ENCODE measurements at regions not wholly inside any gene's neighbourhood (a gene's known extent, or its start where the extent isn't known, plus 50 kb on each side); places are given as distances from the start of the nearest gene placed in this dataset.
A peak's percentile ranks its signal among the peaks of the same experiment; 100 is the strongest.

DNA sequence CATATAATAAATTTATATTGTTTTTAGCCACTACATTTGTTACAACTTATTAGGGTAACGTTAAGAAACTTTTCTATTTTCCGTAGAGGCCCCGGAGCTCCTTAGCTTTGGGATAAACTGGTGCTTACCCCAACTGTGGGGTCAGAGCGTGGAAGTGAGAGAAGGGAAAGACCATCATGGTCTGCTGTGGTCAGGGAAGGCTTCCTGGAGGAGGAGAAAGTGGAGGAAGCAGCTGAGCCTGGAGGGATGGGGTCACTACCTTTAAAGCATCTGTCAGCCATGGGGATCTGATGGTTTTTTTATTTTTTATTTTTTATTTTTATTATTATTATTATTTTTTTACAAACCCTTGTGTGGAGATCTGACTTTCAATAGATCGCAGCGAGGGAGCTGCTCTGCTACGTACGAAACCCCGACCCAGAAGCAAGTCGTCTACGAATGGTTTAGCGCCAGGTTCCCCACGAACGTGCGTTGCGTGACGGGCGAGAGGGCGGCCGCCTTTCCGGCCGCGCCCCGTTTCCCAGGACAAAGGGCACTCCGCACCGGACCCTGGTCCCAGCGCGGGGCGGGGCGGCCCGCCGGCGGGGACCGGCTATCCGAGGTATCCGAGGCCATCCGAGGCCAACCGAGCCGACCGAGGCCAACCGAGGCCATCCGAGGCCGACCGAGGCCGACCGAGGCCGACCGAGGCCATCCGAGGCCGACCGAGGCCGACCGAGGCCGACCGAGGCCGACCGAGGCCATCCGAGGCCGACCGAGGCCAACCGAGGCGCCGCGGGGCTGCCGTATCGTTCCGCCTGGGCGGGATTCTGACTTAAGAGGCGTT lies 1101.2 kb upstream of the TMEM132C start:
- Histone ChIP-seq H4K5ac (ENCODE audit: insufficient read length, low read depth, low read length) (peak overlapping the region; percentile 71), H4K91ac (replicated peaks; ENCODE audit: insufficient read length, low read length) (peak overlapping the region; percentile 96), H2BK20ac (ENCODE audit: low read length) (no peak overlapping the region), H2BK5ac (ENCODE audit: low read depth, low read length) (no peak overlapping the region; the same call in 1 of the 2 replicates), H2BK15ac (ENCODE audit: low read length) (no peak overlapping the region), H3K27me3 (replicated peaks in 1 of 4; ENCODE audit: control insufficient read depth in 3 of 4, extremely low read depth in 1 of 4, insufficient read depth in 3 of 4, low read length in 3 of 4) (no peaks in the 10 kb centered on the region), H3K79me1 (ENCODE audit: low read depth, low read length) (no peaks in the 10 kb centered on the region), H2BK120ac (replicated peaks; ENCODE audit: low read depth, low read length) (no peak overlapping the region), H3K4me2 (ENCODE audit: insufficient read depth in 1 of 2, low read depth in 2 of 2, low read length in 2 of 2) (peak overlapping the region; percentile 68 to 85), H3K36me3 (ENCODE audit: control insufficient read depth in 2 of 4, insufficient read depth in 4 of 4, low read length in 3 of 4) (no peaks in the 10 kb centered on the region), H3K4me1 (replicated peaks in 1 of 4; ENCODE audit: control insufficient read depth in 3 of 4, insufficient read depth in 4 of 4, low read length in 3 of 4) (no peaks in the 10 kb centered on the region; a peak in 2 of 7 replicates), H3K23ac (ENCODE audit: insufficient read length) (no peak overlapping the region), H4K8ac (ENCODE audit: extremely low read depth, insufficient read depth, low read length) (peak overlapping the region; percentile 86; the same call in 1 of the 2 replicates), H3K14ac (ENCODE audit: insufficient read length) (no peak overlapping the region), H3K9ac (replicated peaks in 1 of 4; ENCODE audit: extremely low read depth in 1 of 4, low read depth in 3 of 4, low read length in 3 of 4) (peak overlapping the region in 3 of 4 experiments; percentile 34 to 89 (median 55); a peak in 5 of 7 replicates), H2AK5ac (ENCODE audit: low read depth, low read length) (peak overlapping the region; percentile 82; the same call in 1 of the 2 replicates), H3K18ac (ENCODE audit: extremely low read depth, low read length) (peak overlapping the region; percentile 78), H3K23me2 (ENCODE audit: low read depth, low read length) (no peaks in the 10 kb centered on the region), H3K4ac (replicated peaks; ENCODE audit: insufficient read length, low read depth, low read length) (no peak overlapping the region), H3K79me2 (ENCODE audit: control insufficient read depth in 1 of 2, insufficient read depth in 2 of 2, low read length in 2 of 2) (no peaks in the 10 kb centered on the region), H3K4me3 (ENCODE audit: extremely low read depth in 1 of 4, insufficient read depth in 2 of 4, low read depth in 3 of 4, low read length in 4 of 4) (peak overlapping the region; percentile 29 to 51 (median 31); a peak in 6 of 8 replicates), H3K56ac (replicated peaks; ENCODE audit: insufficient read length, low read depth, low read length) (no peak overlapping the region), H4K20me1 (replicated peaks in 1 of 2; ENCODE audit: control insufficient read depth in 1 of 2, insufficient read depth in 2 of 2, low read length in 2 of 2) (no peaks in the 10 kb centered on the region), H2BK12ac (ENCODE audit: low read depth, low read length) (peak overlapping the region; percentile 90; the same call in 1 of the 2 replicates), H3K27ac (ENCODE audit: low read depth, low read length) (no peak overlapping the region), H2AFZ (ENCODE audit: low read length) (peak overlapping the region; percentile 93; the same call in 1 of the 2 replicates), H3K9me3 (ENCODE audit: insufficient read depth in 2 of 2, low read depth in 1 of 2, low read length in 1 of 2) (0 out of 4 replicates have a peak, but pooled peaks cover 0 to 2% of the 10 kb centered on the region in 2 experiments)
- CTCF ChIA-PET (ENCODE audit: partially characterized antibody) = interaction anchor here (0.5 to 2.0 kb wide), 3 partner anchors 44 to 471 kb away, joined by 3 to 6 read pairs (median 4); no protein-coding TSS in a partner anchor
- FAIRE-seq (no peak), DNase-seq (ENCODE audit: low read depth in 1 of 2, low spot score in 2 of 2) (peak; percentile 62 to 88)
- POLR2A ChIA-PET (ENCODE audit: partially characterized antibody) = interaction anchor here (0.6 to 0.7 kb wide), 3 partner anchors 15 to 793 kb away, joined by 3 to 4 read pairs (median 3); no protein-coding TSS in a partner anchor
- WGBS, 2 experiments (ENCODE audit: extremely low coverage in 1 of 2, insufficient coverage in 1 of 2, insufficient read length in 1 of 2, insufficient replicate concordance in 2 of 2, low coverage in 1 of 2, low lambda C conversion rate in 2 of 2, missing lambda C conversion rate in 1 of 2) = 9% methylated on average over 48 of the region's 69 CpGs; no CpG with 5 or more reads in 1 of the 2 experiments
- TF ChIP-seq HDAC2 (IDR thresholded peaks at IDR 0.05; ENCODE audit: borderline replicate concordance in 1 of 2, low read depth in 2 of 2, low read length in 2 of 2) (no peak), CBX5 (IDR thresholded peaks at IDR 0.05; ENCODE audit: low read depth, low read length) (no peak), TBP (IDR thresholded peaks at IDR 0.05; ENCODE audit: low read depth, low read length) (no peak), TEAD4 (IDR thresholded peaks at IDR 0.05; ENCODE audit: low read depth, low read length) (no peak), GABPA (IDR thresholded peaks at IDR 0.05; ENCODE audit: borderline replicate concordance, insufficient read depth, low read length) (no peak), ATF2 (IDR thresholded peaks at IDR 0.05; ENCODE audit: low read length) (no peak), RFX5 (IDR thresholded peaks at IDR 0.05; ENCODE audit: borderline replicate concordance, low read depth, low read length) (no peak), HDAC6 (IDR thresholded peaks at IDR 0.05; ENCODE audit: low read depth, low read length) (no peak), SIN3A (conservative IDR thresholded peaks at IDR 0.05 in 1 of 2, IDR thresholded peaks at IDR 0.05 in 1 of 2; ENCODE audit: low read depth in 1 of 2, low read length in 2 of 2) (no peak)
